ENCODE measurements at regions not wholly inside any gene's neighbourhood (a gene's known extent, or its start where the extent isn't known, plus 50 kb on each side); places are given as distances from the start of the nearest gene placed in this dataset.
"Not testable (repeated sequence)": the region's sequence is repeated elsewhere in the genome, so short reads cannot be mapped to it uniquely, and the experiment has no call there.

DNA sequence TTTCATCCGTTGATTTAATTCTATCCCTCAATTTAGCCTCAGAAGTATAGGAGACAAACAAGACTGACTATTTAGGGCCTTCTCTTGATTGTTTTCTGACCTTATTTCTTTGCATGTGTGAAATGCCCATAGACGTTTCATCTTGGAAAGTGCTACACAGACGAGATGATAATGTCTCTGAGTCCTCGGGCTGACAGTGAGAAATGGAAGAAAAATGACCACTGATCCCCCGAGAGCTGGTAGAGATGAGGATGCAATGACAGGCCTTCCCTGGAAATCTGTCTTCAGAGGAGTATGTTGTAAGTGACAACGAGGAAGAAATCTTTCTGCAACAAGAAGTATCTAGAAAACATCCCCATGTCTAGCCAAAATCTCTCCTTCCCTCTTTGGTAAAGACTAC lies 522.9 kb downstream of the HAPSTR1 start:
- TF ChIP-seq, protein P1, sequence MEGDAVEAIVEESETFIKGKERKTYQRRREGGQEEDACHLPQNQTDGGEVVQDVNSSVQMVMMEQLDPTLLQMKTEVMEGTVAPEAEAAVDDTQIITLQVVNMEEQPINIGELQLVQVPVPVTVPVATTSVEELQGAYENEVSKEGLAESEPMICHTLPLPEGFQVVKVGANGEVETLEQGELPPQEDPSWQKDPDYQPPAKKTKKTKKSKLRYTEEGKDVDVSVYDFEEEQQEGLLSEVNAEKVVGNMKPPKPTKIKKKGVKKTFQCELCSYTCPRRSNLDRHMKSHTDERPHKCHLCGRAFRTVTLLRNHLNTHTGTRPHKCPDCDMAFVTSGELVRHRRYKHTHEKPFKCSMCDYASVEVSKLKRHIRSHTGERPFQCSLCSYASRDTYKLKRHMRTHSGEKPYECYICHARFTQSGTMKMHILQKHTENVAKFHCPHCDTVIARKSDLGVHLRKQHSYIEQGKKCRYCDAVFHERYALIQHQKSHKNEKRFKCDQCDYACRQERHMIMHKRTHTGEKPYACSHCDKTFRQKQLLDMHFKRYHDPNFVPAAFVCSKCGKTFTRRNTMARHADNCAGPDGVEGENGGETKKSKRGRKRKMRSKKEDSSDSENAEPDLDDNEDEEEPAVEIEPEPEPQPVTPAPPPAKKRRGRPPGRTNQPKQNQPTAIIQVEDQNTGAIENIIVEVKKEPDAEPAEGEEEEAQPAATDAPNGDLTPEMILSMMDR (IDR thresholded peaks at IDR 0.05; ENCODE audit: extremely low read depth, missing control alignments) = no peak
- no peak for DNase-seq (ENCODE audit: low spot score)

DNA sequence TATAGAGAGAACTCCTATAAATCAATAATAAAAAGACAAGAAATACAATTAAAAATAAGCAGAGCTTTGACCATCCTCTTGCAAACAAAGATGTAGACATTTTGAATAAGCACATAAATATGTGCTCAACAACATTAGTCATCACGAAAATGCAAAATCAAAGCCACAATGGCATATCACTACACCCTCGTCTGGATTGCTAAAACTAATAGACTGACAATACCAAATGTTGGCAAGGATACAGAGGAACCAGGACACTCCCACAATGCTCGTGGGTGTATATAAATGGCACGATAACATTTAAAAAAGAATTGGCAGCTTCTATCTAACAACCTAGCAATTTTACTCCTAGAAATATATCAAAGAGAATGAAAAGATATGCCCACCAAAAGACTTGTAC lies 530.8 kb downstream of the HAPSTR1 start:
- no peak for DNase-seq (ENCODE audit: low spot score)
- TF ChIP-seq, protein P1 (IDR thresholded peaks at IDR 0.05; ENCODE audit: extremely low read depth, missing control alignments) = no peak

DNA sequence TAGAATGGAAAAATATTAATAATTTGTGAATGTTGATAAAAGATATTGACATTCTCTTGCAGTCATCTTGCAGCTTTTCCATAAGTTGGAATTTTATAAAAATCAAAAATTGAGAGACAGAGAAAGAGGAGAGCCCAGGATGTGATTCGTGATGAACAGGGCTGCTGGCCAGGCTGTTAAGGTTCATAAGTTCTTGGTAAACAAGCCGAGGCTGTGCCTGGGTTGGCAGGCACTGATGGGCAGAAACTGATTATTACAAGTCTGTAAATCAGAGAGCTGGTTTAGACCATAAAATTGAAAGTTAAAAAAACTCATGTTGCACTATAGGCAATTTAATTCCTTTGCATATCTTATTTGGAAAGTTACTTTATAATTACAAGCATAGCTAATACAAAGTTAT lies 533.7 kb downstream of the HAPSTR1 start:
- no peak for DNase-seq (ENCODE audit: low spot score)
- TF ChIP-seq, protein P1 (IDR thresholded peaks at IDR 0.05; ENCODE audit: extremely low read depth, missing control alignments) = no peak

DNA sequence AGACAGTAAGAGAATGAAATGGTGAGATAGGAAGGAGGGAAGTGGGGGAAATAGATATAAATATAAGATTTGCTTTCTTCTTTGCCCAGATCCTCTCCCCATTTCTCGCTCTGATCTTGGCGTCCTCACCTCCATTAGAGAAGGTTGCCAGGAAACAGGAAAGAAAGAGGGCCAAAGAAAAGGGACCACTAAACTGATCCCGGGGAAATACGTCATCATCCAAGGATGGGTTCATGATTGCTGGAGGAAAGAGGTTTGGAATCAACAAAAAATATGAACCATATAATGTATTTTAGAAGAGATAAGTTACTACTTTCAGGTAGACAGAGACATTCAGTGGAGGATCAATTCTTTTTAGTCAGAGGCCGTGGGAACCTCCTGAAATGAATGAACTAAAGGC lies 536.0 kb downstream of the HAPSTR1 start:
- TF ChIP-seq, protein P1 (IDR thresholded peaks at IDR 0.05; ENCODE audit: extremely low read depth, missing control alignments) = no peak
- DNase-seq (ENCODE audit: low spot score) = no peak

DNA sequence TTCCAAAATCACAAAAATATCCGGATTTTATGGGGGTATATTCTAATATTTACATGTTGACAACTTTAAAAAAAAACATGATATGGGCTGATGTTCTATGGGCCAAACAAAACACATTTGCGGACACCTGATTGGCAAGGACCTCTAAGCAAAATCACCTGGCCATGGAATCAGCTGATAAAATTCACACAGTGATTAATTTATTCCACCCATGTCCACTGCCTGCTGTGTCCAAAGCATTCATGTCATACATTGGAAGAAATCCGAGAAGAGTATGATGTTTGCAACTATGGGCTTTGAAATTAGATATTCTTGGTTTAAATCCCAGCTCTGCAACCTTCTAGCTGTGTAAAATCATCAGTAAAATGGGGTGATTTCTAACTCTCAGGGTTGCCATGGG lies 538.7 kb downstream of the HAPSTR1 start:
- no peak for DNase-seq (ENCODE audit: low spot score)
- TF ChIP-seq, protein P1 (IDR thresholded peaks at IDR 0.05; ENCODE audit: extremely low read depth, missing control alignments) = no peak

DNA sequence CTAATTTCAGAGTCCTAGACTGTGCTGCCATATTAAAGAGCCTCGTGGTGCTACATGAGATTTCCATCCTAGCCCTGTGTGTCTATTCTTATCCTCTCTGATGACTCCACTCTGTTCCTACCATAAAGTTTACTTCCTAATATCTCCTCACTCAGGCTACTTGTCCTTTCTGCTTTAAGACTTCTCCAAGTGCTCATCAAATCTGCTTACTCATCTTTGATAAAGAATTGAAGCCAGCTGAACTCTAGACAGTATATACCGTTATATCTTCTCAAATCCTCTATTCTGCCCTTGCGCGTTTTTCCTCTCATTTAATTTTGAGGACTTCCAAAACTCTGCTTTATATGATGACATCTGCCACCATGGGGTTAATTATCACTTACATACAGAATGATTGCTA lies 539.5 kb downstream of the HAPSTR1 start:
- no peak for DNase-seq (ENCODE audit: low spot score)
- TF ChIP-seq, protein P1 (IDR thresholded peaks at IDR 0.05; ENCODE audit: extremely low read depth, missing control alignments) = no peak

DNA sequence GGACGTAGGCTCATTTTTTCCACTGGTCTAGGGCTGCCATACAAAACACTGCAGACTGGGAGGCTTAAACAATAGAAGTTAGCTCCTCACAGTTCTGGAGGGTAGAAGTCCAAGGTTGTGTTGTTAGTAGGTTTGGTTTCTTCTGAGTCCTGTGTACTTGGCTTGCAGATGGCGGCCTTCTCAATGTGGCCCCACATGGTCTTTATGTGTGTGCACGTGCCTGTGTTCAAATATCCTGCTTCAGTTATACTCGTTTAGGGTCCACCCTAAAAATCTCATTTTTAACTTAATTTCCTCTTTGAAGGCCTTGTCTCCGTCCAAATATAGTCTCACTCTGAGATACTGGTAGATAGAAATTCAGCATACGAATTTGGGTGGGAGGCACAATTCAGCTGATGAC lies 542.4 kb downstream of the HAPSTR1 start:
- DNase-seq (ENCODE audit: low spot score) = no peak
- TF ChIP-seq, protein P1 (IDR thresholded peaks at IDR 0.05; ENCODE audit: extremely low read depth, missing control alignments) = no peak

DNA sequence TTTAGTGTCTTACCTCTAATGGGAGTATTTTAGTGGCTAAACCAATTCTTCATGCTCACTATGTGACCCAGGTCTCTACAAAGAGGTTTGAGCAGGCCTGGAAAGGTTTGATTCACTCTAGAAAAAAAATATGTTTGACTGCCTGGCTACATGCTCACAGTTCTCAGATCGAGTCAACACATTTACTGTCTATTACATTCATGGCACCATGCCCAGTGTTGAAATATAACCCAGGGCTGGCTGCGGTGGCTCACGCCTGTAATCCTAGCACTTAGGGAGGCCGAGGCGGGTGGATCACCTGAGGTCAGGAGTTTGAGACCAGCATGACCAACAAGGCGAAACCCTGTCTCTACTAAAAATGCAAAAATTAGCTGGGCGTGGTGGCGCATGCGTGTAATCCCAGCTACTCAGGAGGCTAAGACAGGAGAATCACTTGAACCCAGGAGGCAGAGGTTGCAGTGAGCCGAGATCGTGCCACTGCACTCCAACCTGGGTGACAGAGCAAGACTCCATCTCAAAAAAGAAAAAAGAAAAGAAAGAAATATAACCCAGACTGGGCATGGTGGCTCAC lies 543.8 kb downstream of the HAPSTR1 start:
- DNase-seq (ENCODE audit: low spot score) = not testable (repeated sequence)

Measured in GM20000 (cell line).